Stimulated activated naive B cell treated with anti-CD40 and anti-IgM and Interleukin-4, amounts not matched to agents 10 μg/mL and 1 μg/mL and 100 μg/mL, for 72 hours (primary cell): ENCODE measurements at regions not wholly inside any gene's neighbourhood (a gene's known extent, or its start where the extent isn't known, plus 50 kb on each side); places are given as distances from the start of the nearest gene placed in this dataset.
A peak's percentile ranks its signal among the peaks of the same experiment; 100 is the strongest.
"Not testable (repeated sequence)": the region's sequence is repeated elsewhere in the genome, so short reads cannot be mapped to it uniquely, and the experiment has no call there.

ENCODE experiments used
- ATAC-seq, 2 donors: fragments of 150-1000 bp; cut with Tn5 transposase; replicated peaks; 2 replicates each; pipeline ENCODE4 v1.10.0; 2021; ENCODE audit warnings: moderate library complexity in 1 of 2
- DNase-seq: peaks from one replicate; pipeline ENCODE4 v3.0.0; 2021
- H3K27ac Mint-ChIP-seq: one replicate; pipeline ENCODE4 v1.8.0; 2022; ENCODE audit warnings: mild to moderate bottlenecking, mixed read lengths
- H3K27me3 Mint-ChIP-seq, 2 donors: one replicate each; pipeline ENCODE4 v1.8.0; 2022; ENCODE audit warnings: mixed read lengths in 2 of 2
- H3K36me3 Mint-ChIP-seq, 2 donors: one replicate each; pipeline ENCODE4 v1.8.0; 2022; ENCODE audit warnings: mixed read lengths in 2 of 2, mild to moderate bottlenecking in 1 of 2
- H3K4me1 Mint-ChIP-seq, 2 donors: one replicate each; pipeline ENCODE4 v1.8.0; 2022; ENCODE audit warnings: mixed read lengths in 2 of 2, mild to moderate bottlenecking in 1 of 2
- H3K4me3 Mint-ChIP-seq, 2 donors: one replicate each; pipeline ENCODE4 v1.8.0; 2022; ENCODE audit warnings: mild to moderate bottlenecking in 2 of 2, mixed read lengths in 2 of 2, moderate library complexity in 1 of 2
- H3K9me3 Mint-ChIP-seq, 2 donors: one replicate each; pipeline ENCODE4 v1.8.0; 2022; ENCODE audit warnings: mixed read lengths in 2 of 2, mild to moderate bottlenecking in 1 of 2

DNA sequence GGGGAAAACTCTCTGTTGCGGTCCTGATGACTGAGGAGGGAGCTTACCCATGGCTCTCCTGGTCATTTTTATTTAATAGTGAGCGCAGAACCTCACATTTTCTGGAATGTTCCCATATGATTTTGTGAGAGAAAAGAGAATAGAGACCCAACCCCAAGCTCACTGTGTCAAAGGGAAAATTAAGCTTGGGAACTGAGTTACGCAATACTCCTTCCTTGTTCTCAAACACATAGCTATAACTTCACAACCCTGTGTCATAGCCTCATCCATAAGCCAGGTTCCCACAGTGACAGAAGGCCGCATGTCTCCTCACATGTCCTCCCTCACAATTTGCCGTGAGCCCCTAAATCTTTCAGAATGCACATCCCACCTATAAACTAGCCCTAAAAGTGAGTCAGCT is 252.8 kb downstream of the CCDC74A start:
- not testable (repeated sequence) for H3K27ac Mint-ChIP-seq, H3K4me1 Mint-ChIP-seq, H3K9me3 Mint-ChIP-seq, H3K36me3 Mint-ChIP-seq, DNase-seq, H3K4me3 Mint-ChIP-seq, ATAC-seq
- H3K27me3 Mint-ChIP-seq, result peaks cover 5 to 17% of the 10 kb centered on the region in 2 donors

DNA sequence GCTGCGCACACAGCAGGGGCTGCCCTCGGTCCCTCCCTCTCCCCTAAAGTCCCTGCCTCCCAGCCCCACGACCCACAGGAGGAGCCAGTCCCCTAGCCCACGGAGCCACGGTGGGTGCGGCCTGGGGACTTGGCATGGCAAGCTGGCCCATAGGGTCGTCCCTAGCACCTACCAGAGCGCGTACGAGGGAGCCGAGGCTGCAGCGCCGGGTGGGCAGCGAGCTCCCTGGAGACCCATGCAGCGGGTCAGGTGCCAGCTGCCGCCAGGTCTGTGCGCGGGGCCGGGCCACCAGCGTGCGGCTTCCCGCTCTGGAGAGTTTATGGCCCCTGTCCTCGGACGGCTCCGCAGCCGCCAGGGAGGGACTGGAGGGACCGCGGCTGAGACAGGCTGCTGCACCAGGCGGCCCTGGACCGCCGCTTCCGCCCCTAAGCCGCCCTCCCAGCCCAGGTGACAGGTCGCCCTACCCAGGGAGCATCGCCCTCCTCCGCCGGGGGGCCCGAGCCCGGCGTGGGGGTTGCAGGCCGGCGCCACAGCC is 273.6 kb downstream of the CCDC74A start:
- Mint-ChIP-seq H3K27ac (no peak overlapping the region), H3K36me3 (no peaks in the 10 kb centered on the region), H3K4me3 (no peak overlapping the region), H3K4me1 (peaks cover 0 to 8% of the 10 kb centered on the region in 2 donors), H3K9me3 (no peaks in the 10 kb centered on the region), H3K27me3 (peaks cover 7 to 21% of the 10 kb centered on the region in 2 donors)
- ATAC-seq (no peak), DNase-seq (no peak)

DNA sequence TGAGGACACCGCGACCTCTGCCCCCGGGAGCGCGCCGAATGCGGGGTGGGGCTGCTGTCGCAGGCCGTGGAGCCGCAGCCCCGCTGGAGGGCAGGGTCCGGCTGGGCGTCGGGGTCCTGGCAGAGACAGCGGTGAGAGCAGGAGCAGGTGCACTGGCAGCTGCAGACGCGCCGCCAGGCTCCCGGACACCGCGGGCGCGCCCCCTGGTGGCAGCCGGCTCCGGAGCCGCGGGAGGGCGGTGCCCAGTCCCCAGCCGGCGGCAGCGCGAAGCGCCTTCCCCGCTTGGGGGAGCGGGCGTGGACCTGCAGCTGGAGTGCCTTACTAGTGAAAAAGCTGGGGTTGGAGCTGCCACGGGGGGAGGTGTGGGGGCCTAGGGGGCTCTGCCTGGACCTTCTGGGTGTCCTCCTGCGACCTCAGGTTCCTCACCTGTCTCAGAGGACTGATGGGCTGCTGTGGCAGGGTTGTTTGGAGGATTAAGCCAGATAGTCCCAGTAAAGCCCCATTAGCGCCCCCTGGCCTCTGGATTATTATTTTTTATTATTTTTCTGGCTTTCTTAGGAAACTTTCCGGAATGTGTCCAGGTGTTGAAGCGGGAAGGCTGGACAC is 274.2 kb downstream of the CCDC74A start:
- DNase-seq (peak; percentile 74), ATAC-seq (peak; percentile 93 to 98)
- H3K9me3 Mint-ChIP-seq, H3K4me1 Mint-ChIP-seq, H3K27ac Mint-ChIP-seq, H3K36me3 Mint-ChIP-seq: not testable (repeated sequence)
- Mint-ChIP-seq H3K27me3 (peaks cover 7 to 22% of the 10 kb centered on the region in 2 donors), H3K4me3 (peak overlapping the region; percentile 57 to 79)

DNA sequence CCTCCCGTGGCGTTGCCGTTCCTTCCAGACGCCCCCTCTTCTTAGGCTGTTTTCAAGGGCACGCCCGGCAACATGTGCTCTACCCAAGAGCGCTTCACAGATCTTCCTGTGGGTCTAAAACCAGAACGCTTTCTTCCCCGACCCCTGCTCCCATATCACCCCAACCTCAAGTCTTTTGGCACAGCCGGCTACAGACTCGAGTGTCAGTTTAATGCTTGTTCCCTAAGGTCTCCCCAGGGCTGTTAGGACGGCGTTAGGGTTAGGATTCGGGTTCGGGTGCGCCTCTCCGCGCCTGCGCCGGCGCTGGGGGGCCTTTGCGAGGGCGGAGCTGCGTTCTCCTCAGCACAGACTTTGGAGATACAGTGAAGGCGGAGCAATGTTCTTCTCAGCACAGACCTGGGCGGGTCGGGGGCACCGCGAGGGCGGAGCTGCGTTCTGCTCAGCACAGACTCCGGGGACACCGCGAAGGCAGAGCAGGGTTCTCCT is 274.7 kb downstream of the CCDC74A start:
- H3K4me1 Mint-ChIP-seq, H3K27ac Mint-ChIP-seq, H3K9me3 Mint-ChIP-seq, H3K36me3 Mint-ChIP-seq: not testable (repeated sequence)
- Mint-ChIP-seq H3K27me3 (peaks cover 7 to 23% of the 10 kb centered on the region in 2 donors), H3K4me3 (peak overlapping the region; percentile 57 to 79)
- DNase-seq, result peak; percentile 11
- ATAC-seq, result peak; percentile 76 to 82

DNA sequence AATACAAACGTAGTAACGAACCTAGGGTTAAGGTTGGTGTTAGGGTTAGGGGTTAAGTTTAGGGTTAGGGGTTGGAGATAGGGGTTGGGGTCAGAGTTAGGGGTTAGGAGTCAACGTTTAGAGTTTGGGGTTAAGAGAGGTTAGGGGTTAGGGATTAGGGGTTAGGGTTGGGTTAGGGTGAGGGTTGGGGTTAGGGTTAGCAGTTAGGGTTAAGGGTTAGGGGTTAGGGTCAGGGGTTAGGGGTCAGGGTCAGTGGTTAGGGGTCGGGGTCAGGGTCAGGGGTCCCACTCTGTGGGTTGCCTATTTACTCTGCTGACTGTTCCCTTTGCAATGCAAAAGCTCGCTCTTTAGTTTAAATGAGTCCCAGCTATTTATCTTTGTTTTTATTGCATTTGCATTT is 275.5 kb downstream of the CCDC74A start:
- ATAC-seq, H3K4me3 Mint-ChIP-seq, H3K4me1 Mint-ChIP-seq, H3K36me3 Mint-ChIP-seq, H3K27ac Mint-ChIP-seq, DNase-seq, H3K9me3 Mint-ChIP-seq: not testable (repeated sequence)
- H3K27me3 Mint-ChIP-seq, result peaks cover 13 to 31% of the 10 kb centered on the region in 2 donors

DNA sequence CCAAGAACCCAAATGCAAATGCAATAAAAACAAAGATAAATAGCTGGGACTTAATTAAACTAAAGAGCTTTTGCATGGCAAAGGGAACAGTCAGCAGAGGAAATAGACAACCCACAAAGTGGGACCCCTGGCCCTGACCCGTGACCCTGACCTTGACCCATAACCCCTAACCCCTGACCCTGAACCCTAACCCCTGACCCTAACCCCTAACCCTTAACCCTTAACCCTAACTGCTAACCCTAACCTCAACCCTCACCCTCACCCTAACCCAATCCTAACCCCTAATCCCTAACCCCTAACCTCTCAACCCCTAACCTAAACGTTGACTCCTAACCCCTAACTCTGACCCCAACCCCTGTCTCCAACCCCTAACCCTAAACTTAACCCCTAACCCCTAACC is 284.9 kb downstream of the CCDC74A start:
- H3K36me3 Mint-ChIP-seq, H3K27ac Mint-ChIP-seq, ATAC-seq, H3K4me3 Mint-ChIP-seq, H3K9me3 Mint-ChIP-seq, H3K4me1 Mint-ChIP-seq, DNase-seq: not testable (repeated sequence)
- H3K27me3 Mint-ChIP-seq, result peaks cover 8 to 27% of the 10 kb centered on the region in 2 donors

DNA sequence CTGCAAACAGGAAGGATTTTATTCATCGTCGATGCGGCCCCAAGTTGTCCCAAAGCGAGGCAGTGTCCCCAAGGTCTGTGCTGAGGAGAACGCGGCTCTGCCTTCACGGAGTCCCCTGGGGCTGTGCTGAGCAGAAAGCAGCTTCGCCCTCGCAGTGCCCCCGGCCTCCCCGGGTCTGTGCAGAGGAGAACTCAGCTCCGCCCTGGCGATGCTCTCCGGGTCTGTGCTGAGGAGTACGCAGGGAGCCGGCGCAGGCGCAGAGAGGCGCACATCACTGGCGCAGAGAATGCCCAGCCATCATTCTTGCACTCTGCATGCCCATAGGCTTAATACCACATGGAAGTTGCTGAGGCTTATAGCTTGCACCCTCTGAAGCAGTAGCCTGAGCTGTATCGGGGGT is 285.7 kb downstream of the CCDC74A start:
- not testable (repeated sequence) for H3K9me3 Mint-ChIP-seq, H3K4me3 Mint-ChIP-seq, H3K4me1 Mint-ChIP-seq, DNase-seq, ATAC-seq, H3K27ac Mint-ChIP-seq, H3K36me3 Mint-ChIP-seq
- peaks cover under 1 to 19% of the 10 kb centered on the region in 2 donors for H3K27me3 Mint-ChIP-seq

DNA sequence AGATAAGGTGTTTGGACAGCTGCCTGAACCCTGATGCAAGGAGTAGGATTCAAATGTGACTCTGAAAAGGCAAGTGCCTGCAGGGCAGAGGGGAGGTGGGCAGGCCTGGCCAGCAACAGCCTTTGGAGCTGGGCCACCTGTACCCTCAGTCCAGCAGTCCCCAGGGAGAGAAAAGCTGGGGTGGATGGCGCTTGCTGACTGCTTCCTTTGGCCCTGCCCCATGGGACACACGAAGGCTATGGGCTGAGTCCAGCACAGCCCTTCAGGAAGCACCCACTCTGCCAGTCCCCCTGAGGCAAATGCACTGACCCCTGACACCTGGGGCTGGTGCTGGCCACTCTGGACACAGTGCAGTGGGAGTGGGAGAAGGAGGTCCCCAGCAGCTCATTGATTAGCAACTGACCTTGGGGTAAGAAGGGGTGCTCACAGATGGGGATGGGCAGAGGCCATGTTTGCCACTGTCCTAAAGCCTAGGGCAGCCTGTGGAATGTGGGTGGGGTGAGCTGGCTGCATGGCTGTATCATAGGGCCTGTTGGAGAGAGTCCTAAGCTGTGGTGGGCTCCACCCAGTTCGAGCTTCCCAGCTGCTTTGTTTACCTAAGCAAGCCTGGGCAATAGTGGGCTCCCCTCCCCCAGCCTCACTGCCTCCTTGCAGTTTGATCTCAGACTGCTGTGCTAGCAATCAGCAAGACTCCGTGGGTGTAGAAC is 290.7 kb downstream of the CCDC74A start:
- H3K4me3 Mint-ChIP-seq, H3K36me3 Mint-ChIP-seq, ATAC-seq, H3K27ac Mint-ChIP-seq, DNase-seq, H3K4me1 Mint-ChIP-seq, H3K27me3 Mint-ChIP-seq, H3K9me3 Mint-ChIP-seq: not testable (repeated sequence)

DNA sequence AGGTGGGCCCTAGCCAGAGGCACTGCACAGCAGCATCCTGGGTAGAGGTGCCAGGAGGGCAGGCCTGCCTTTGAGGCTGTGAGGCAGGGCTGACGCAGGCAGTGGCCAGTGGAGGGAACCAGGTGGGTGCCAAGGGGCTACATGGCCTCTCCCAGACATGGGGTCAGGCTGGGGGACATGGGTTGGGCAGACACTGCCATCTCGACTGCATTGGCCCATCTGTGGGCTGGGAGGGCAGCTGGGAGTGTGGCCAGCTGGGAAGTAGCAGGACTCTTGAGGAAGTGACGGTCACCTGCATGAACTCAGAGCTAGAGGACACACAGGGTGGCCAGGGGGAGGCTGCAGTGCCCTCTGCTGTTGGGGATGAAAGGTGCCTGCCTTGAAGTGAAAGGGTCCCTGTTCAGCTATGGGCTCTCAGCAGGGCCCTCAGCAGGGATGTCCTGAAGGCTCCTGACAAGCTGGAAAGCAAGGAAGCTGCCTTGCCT is 294.6 kb downstream of the CCDC74A start:
- not testable (repeated sequence) for H3K4me1 Mint-ChIP-seq, DNase-seq, H3K27me3 Mint-ChIP-seq, H3K36me3 Mint-ChIP-seq, H3K4me3 Mint-ChIP-seq, H3K27ac Mint-ChIP-seq, H3K9me3 Mint-ChIP-seq, ATAC-seq

DNA sequence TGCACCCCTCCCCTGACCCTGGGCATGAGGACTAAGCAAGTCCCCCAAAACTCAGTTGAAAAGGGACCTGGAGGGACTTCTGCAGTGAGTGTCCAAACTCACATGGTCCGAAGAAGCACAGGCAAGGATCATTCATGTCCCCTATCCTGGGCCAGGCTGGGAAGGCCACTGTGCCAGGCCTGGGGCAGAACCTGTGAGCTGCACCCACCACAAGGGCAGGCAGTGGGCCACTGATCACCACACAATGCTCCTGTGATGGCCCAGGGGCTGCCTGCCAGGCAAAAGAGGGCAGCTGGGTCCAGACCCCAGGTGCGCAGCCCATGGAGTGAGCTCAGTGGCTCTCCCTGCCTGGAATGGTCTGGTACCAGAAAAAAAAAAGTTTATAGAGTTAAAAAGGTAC is 295.4 kb downstream of the CCDC74A start:
- DNase-seq, H3K36me3 Mint-ChIP-seq, H3K4me3 Mint-ChIP-seq, H3K27me3 Mint-ChIP-seq, ATAC-seq, H3K27ac Mint-ChIP-seq, H3K9me3 Mint-ChIP-seq, H3K4me1 Mint-ChIP-seq: not testable (repeated sequence)

DNA sequence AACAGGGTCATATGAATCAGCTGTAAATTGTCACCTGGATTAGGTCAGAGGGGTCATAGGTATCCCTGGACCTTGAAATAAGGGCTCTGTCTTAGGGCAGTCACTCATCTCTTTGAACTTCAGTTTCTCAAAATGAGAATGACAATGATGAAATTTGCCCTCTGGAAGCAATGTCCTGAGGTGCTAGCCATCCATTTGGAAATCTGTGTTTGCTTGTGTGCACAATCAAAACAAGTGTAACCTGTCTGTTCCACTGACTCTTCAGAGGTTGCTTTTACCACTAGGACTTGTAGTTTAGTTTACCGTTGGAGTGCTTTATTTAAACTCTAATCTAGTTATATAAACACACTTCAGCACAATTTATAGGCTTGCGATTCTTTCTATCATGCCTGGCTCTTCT is 297.3 kb downstream of the CCDC74A start:
- H3K27ac Mint-ChIP-seq, ATAC-seq, H3K36me3 Mint-ChIP-seq, DNase-seq, H3K4me1 Mint-ChIP-seq, H3K9me3 Mint-ChIP-seq, H3K27me3 Mint-ChIP-seq, H3K4me3 Mint-ChIP-seq: not testable (repeated sequence)

DNA sequence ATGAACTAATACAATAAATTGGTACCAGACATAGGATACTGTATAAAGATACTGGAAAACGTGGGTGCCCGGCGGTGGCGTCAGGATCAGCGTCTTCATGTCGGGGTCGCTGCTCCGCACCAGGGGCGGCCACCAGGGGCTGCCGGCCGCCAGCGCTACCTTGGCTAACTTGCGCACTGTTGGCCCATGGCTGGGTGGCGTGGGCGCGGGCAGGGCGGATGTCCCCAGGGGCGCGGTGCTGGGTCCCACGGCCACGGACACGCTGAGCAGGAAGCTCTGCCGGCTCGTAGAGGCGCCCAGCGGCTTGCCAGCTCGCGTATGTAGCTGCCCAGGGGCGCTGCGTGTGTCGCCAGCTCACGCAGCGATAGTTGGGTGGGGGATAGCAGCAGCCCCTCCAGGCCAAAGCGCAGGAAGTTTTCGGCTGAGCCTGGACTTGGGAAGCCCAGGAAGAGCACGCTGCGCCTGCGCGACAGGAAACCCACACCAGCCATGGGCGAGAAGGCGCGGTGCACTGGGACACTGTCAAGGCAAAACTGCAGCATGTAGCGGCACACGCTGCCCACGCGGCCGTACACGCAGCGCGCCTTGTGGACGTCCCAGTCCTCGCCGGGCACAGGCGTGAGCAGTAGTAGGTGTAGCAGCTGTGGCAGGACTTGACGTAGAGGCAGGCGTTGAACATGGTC is 299.9 kb downstream of the CCDC74A start:
- H3K4me3 Mint-ChIP-seq, result no peak overlapping the region
- peaks cover 4 to 7% of the 10 kb centered on the region in 2 donors for H3K27me3 Mint-ChIP-seq

DNA sequence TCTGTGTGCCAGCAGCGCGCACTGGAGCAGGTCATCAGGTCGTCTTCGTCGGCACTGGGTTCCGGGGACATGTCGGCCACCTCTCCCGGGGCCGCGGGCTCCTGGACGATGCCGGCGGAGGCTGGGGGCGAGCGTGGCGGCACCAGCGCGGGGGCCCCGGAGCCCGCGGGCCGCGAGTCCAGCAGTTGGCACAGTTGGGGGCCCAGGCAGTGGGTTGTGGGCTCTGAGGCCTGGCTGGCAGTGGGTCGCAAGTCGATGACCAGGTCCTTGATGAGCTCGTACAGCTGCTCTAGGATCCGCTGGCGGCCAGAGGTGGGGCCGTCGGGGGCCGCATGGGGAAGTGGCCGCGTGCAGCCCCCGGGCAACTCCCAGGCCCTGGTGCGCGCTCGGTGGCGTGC is 300.5 kb downstream of the CCDC74A start:
- Mint-ChIP-seq H3K9me3 (peaks cover 1 to 3% of the 10 kb centered on the region in 2 donors), H3K4me3 (no peak overlapping the region), H3K4me1 (no peaks in the 10 kb centered on the region), H3K27ac (no peak overlapping the region), H3K27me3 (peaks cover 4 to 7% of the 10 kb centered on the region in 2 donors), H3K36me3 (peaks cover 0 to 2% of the 10 kb centered on the region in 2 donors)
- no peak for DNase-seq
- ATAC-seq, result no peak

More for the DNA sequence above, 299.9 kb downstream of the CCDC74A start:
- Mint-ChIP-seq H3K36me3 (peaks cover 0 to 2% of the 10 kb centered on the region in 2 donors), H3K9me3 (peaks cover 1 to 3% of the 10 kb centered on the region in 2 donors), H3K27ac (no peak overlapping the region), H3K4me1 (no peaks in the 10 kb centered on the region)
- DNase-seq, result no peak
- ATAC-seq, result no peak

DNA sequence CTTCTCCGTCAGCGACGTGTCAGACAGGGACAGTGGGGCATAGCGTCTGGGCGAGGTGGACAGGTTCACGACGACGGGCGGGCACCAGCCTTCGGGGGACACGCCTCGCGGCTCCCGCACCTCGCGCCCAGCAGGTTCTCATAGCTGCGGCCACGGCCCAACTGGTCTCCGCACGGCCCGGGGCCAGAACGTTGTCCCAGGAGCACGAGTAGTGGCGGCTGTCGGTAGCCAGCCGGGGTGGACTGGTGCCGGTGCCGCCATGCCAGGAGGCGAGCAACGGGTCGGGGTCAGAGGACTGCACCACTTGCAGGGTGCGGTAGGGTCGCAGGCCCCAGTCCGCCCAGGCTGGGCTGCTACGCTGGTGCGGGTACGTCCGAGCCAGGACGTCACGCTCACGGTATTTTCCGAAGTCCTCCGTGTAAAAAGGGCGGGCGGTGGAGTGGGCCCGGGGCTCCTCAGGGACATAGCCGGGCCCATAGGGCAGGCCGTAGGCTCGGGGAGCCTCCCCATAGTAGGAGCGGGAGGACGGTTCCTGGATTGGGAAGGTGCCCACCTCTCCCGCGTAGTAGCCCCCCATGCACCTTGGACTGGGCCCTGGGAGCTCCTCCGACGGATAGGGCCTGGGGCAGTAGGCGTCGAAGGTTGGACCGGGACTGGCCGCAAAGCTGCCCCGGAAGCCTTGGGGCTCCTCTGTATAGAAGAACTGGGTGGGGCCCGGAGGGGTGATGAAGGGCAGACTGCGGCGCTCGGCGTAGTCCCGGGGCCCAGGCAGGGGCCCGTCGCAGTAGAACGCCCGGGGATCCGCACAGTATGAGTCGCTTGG is 301.2 kb downstream of the CCDC74A start:
- not testable (repeated sequence) for ATAC-seq, H3K27ac Mint-ChIP-seq, H3K27me3 Mint-ChIP-seq

More for the DNA sequence above, 301.2 kb downstream of the CCDC74A start:
- not testable (repeated sequence) for H3K4me3 Mint-ChIP-seq, H3K36me3 Mint-ChIP-seq, DNase-seq, H3K4me1 Mint-ChIP-seq, H3K9me3 Mint-ChIP-seq
